ENCODE measurements at regions not wholly inside any gene's neighbourhood (a gene's known extent, or its start where the extent isn't known, plus 50 kb on each side); places are given as distances from the start of the nearest gene placed in this dataset.

DNA sequence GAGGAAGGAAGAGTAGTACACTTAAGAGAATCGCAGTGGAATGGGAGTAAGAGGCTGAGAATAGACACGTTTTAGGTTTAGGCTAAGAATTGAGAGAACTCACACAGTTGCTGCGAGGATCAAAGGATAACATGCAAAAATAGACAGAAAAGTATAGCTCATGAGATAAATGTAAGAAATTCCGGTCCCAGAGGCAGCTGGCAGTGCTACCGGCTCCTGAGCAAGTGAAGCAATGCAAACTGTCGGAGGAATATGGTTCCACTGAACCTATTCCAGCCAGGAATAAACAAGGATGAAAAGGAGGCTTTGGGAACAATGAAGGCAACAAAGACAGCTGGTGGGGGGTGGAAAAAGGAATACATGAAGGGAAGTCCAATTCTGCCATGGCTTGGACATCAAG is 191.8 kb downstream of the QDPR start:
- no peak overlapping the region for H3K4me3 ChIP-seq (ENCODE audit: low read length, poor library complexity, severe bottlenecking)
- H3F3A ChIP-seq (ENCODE audit: low read depth), result no peaks in the 10 kb centered on the region
- H3K36me3 ChIP-seq (ENCODE audit: insufficient read depth, low read length), result no peaks in the 10 kb centered on the region
- TF ChIP-seq, protein P1, sequence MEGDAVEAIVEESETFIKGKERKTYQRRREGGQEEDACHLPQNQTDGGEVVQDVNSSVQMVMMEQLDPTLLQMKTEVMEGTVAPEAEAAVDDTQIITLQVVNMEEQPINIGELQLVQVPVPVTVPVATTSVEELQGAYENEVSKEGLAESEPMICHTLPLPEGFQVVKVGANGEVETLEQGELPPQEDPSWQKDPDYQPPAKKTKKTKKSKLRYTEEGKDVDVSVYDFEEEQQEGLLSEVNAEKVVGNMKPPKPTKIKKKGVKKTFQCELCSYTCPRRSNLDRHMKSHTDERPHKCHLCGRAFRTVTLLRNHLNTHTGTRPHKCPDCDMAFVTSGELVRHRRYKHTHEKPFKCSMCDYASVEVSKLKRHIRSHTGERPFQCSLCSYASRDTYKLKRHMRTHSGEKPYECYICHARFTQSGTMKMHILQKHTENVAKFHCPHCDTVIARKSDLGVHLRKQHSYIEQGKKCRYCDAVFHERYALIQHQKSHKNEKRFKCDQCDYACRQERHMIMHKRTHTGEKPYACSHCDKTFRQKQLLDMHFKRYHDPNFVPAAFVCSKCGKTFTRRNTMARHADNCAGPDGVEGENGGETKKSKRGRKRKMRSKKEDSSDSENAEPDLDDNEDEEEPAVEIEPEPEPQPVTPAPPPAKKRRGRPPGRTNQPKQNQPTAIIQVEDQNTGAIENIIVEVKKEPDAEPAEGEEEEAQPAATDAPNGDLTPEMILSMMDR (conservative IDR thresholded peaks at IDR 0.05; ENCODE audit: low read length), result no peak
- no peak for TF ChIP-seq EZH2phosphoT487 (IDR thresholded peaks at IDR 0.05; ENCODE audit: borderline replicate concordance)
- no peak overlapping the region for H2AFZ ChIP-seq (ENCODE audit: low read length)
- H3K4me2 ChIP-seq (ENCODE audit: low read depth, low read length, poor library complexity, severe bottlenecking), result no peak overlapping the region
- H3K9ac ChIP-seq (ENCODE audit: low read depth, low read length, poor library complexity, severe bottlenecking), result no peak overlapping the region
- H4K20me1 ChIP-seq (ENCODE audit: insufficient read depth, low read length, poor library complexity, severe bottlenecking), result no peaks in the 10 kb centered on the region
- H3K79me2 ChIP-seq (ENCODE audit: insufficient read depth, low read length), result no peaks in the 10 kb centered on the region
- no peaks in the 10 kb centered on the region for H3K9me3 ChIP-seq (ENCODE audit: insufficient read depth, low read depth, low read length)
- H3K27me3 ChIP-seq (ENCODE audit: insufficient read depth, low read length, poor library complexity, severe bottlenecking), result no peaks in the 10 kb centered on the region
- no peaks in the 10 kb centered on the region for H3K9me2 ChIP-seq (replicated peaks; ENCODE audit: low read depth, low read length)
- no peaks in the 10 kb centered on the region for H3K4me1 ChIP-seq (ENCODE audit: insufficient read depth, low read length, poor library complexity, severe bottlenecking)

- H3K36me3 ChIP-seq (ENCODE audit: insufficient read depth, low read length), result no peaks in the 10 kb centered on the region
- no peak overlapping the region for H2AFZ ChIP-seq (ENCODE audit: low read length)
- no peaks in the 10 kb centered on the region for H3K4me1 ChIP-seq (ENCODE audit: insufficient read depth, low read length, poor library complexity, severe bottlenecking)
- no peaks in the 10 kb centered on the region for H3K27me3 ChIP-seq (ENCODE audit: insufficient read depth, low read length, poor library complexity, severe bottlenecking)
- H4K20me1 ChIP-seq (ENCODE audit: insufficient read depth, low read length, poor library complexity, severe bottlenecking), result no peaks in the 10 kb centered on the region
- no peaks in the 10 kb centered on the region for H3K9me3 ChIP-seq (ENCODE audit: insufficient read depth, low read depth, low read length)
- no peak overlapping the region for H3K4me2 ChIP-seq (ENCODE audit: low read depth, low read length, poor library complexity, severe bottlenecking)
- H3K79me2 ChIP-seq (ENCODE audit: insufficient read depth, low read length), result no peaks in the 10 kb centered on the region
- no peak overlapping the region for H3K4me3 ChIP-seq (ENCODE audit: low read length, poor library complexity, severe bottlenecking)
- H3F3A ChIP-seq (ENCODE audit: low read depth), result no peaks in the 10 kb centered on the region
- TF ChIP-seq, protein P1 (conservative IDR thresholded peaks at IDR 0.05; ENCODE audit: low read length), result no peak
- TF ChIP-seq EZH2phosphoT487 (IDR thresholded peaks at IDR 0.05; ENCODE audit: borderline replicate concordance), result no peak
- no peak overlapping the region for H3K9ac ChIP-seq (ENCODE audit: low read depth, low read length, poor library complexity, severe bottlenecking)
- no peaks in the 10 kb centered on the region for H3K9me2 ChIP-seq (replicated peaks; ENCODE audit: low read depth, low read length)
Measured at GRCh38 chr4:17317526-17317925, 194.4 kb downstream of the QDPR start.

DNA sequence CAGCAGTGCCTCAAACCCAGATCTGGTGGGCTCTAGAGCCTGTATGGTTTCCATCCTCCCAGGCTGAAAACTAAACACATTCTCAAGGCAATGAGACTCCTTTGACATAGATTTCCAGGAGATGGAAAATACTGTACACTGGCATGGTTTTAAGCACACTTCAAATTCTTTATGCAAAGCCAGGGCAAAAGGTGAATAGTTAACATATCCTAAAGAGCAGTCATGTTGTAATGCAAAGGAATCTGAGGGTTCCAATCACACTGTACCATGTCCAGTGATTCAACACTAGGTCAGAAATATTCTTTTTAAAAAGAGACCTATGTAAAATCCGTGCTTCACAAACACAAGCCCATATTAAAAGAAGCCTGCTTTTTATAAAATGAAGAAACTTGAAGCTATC is 195.3 kb downstream of the QDPR start:
- Histone ChIP-seq H3K4me3 (ENCODE audit: low read length, poor library complexity, severe bottlenecking) (no peak overlapping the region), H3K4me1 (ENCODE audit: insufficient read depth, low read length, poor library complexity, severe bottlenecking) (no peaks in the 10 kb centered on the region), H3K27me3 (ENCODE audit: insufficient read depth, low read length, poor library complexity, severe bottlenecking) (no peaks in the 10 kb centered on the region), H3K36me3 (ENCODE audit: insufficient read depth, low read length) (no peaks in the 10 kb centered on the region), H3K4me2 (ENCODE audit: low read depth, low read length, poor library complexity, severe bottlenecking) (no peak overlapping the region), H3K9me3 (ENCODE audit: insufficient read depth, low read depth, low read length) (no peaks in the 10 kb centered on the region), H3F3A (ENCODE audit: low read depth) (no peaks in the 10 kb centered on the region), H3K79me2 (ENCODE audit: insufficient read depth, low read length) (no peaks in the 10 kb centered on the region), H4K20me1 (ENCODE audit: insufficient read depth, low read length, poor library complexity, severe bottlenecking) (no peaks in the 10 kb centered on the region), H3K9me2 (replicated peaks; ENCODE audit: low read depth, low read length) (no peaks in the 10 kb centered on the region), H3K9ac (ENCODE audit: low read depth, low read length, poor library complexity, severe bottlenecking) (no peak overlapping the region), H2AFZ (ENCODE audit: low read length) (no peak overlapping the region)
- TF ChIP-seq, protein P1 (conservative IDR thresholded peaks at IDR 0.05; ENCODE audit: low read length), result no peak
- no peak for TF ChIP-seq EZH2phosphoT487 (IDR thresholded peaks at IDR 0.05; ENCODE audit: borderline replicate concordance)

Measured in Loucy (cell line).